ENCODE measurements at regions not wholly inside any gene's neighbourhood (a gene's known extent, or its start where the extent isn't known, plus 50 kb on each side); places are given as distances from the start of the nearest gene placed in this dataset.

GRCh38 chr16:54779549-54779948 lies 151.1 kb upstream of the IRX5 start:
- no peak for TF ChIP-seq CTCF (IDR thresholded peaks at IDR 0.05)
- TF ChIP-seq REST (IDR thresholded peaks at IDR 0.05; ENCODE audit: insufficient read depth in 1 of 2, low read depth in 2 of 2, low read length in 1 of 2) = no peak
